GM23338 (cell line): ENCODE measurements at regions not wholly inside any gene's neighbourhood (a gene's known extent, or its start where the extent isn't known, plus 50 kb on each side); places are given as distances from the start of the nearest gene placed in this dataset.

Experiments used
- ATAC-seq: fragments of 200-7000 bp; cut with Tn5 transposase; 3 replicates; pipeline ENCODE4 v1.9.1; 2020
- DNase-seq: peaks from one replicate; pipeline ENCODE4 v3.0.0-alpha.2; 2015; ENCODE audit warnings: low spot score
- H2AFZ ChIP-seq: fragments of 200-600 bp; sonication (generic); 2 replicates; pipeline ENCODE4 v1.8.0; 2016; ENCODE audit warnings: antibody characterized with exemption, mild to moderate bottlenecking, moderate library complexity
- H3F3A ChIP-seq: fragments of 200-600 bp; sonication (generic); replicated peaks from 2 replicates; pipeline ENCODE4 v1.8.0; 2017; ENCODE audit warnings: antibody characterized with exemption, mixed run types, low read depth
- H3K27ac ChIP-seq: fragments of 200-600 bp; sonication (generic); 2 replicates; pipeline ENCODE4 v1.6.1; 2016; ENCODE audit warnings: low read depth
- H3K27me3 ChIP-seq: fragments of 200-600 bp; sonication (generic); 2 replicates; pipeline ENCODE4 v1.8.0; 2016; ENCODE audit warnings: mild to moderate bottlenecking, mixed run types, moderate library complexity; ENCODE audit not compliant: insufficient read depth
- H3K36me3 ChIP-seq: fragments of 200-600 bp; sonication (generic); 2 replicates; pipeline ENCODE4 v1.8.0; 2016; ENCODE audit warnings: mild to moderate bottlenecking; ENCODE audit not compliant: insufficient read depth
- H3K4me1 ChIP-seq: fragments of 200-600 bp; sonication (generic); 2 replicates; pipeline ENCODE4 v1.8.0; 2016; ENCODE audit warnings: mild to moderate bottlenecking, moderate library complexity; ENCODE audit not compliant: insufficient read depth
- H3K4me2 ChIP-seq: fragments of 200-600 bp; sonication (generic); 2 replicates; pipeline ENCODE4 v1.7.1; 2017; ENCODE audit warnings: mixed run types
- H3K4me3 ChIP-seq: fragments of 200-600 bp; sonication (generic); 2 replicates; pipeline ENCODE4 v1.6.1; 2016; ENCODE audit warnings: mixed run types
- H3K79me2 ChIP-seq: fragments of 200-600 bp; sonication (generic); replicated peaks from 2 replicates; pipeline ENCODE4 v1.8.0; 2017; ENCODE audit warnings: mild to moderate bottlenecking; ENCODE audit not compliant: insufficient read depth
- H3K9me2 ChIP-seq: fragments of 200-600 bp; sonication (generic); 2 replicates; pipeline ENCODE4 v1.8.0; 2017; ENCODE audit not compliant: insufficient read depth
- H4K20me1 ChIP-seq: fragments of 200-600 bp; sonication (generic); replicated peaks from 2 replicates; pipeline ENCODE4 v1.8.0; 2017; ENCODE audit warnings: mild to moderate bottlenecking; ENCODE audit not compliant: insufficient read depth
- H3K27ac Mint-ChIP-seq: 2 replicates; pipeline ENCODE4 v1.8.0; 2020; ENCODE audit warnings: inconsistent platforms, mild to moderate bottlenecking, moderate library complexity, mixed read lengths
- H3K27me3 Mint-ChIP-seq: 3 replicates; pipeline ENCODE4 v1.8.0; 2022; ENCODE audit warnings: low read depth, mild to moderate bottlenecking, moderate library complexity, mixed read lengths, inconsistent platforms; ENCODE audit not compliant: insufficient read depth, poor library complexity
- H3K36me3 Mint-ChIP-seq: 3 replicates; pipeline ENCODE4 v1.8.0; 2021; ENCODE audit warnings: low read depth, mild to moderate bottlenecking, inconsistent platforms, moderate library complexity, mixed read lengths
- H3K4me1 Mint-ChIP-seq: 3 replicates; pipeline ENCODE4 v1.8.0; 2020; ENCODE audit warnings: mild to moderate bottlenecking, inconsistent platforms, mixed read lengths
- H3K4me3 Mint-ChIP-seq: 3 replicates; pipeline ENCODE4 v1.8.0; 2021; ENCODE audit warnings: moderate library complexity, mild to moderate bottlenecking, inconsistent platforms, mixed read lengths
- H3K9me3 Mint-ChIP-seq: 3 replicates; pipeline ENCODE4 v1.8.0; 2020; ENCODE audit warnings: moderate library complexity, mild to moderate bottlenecking, inconsistent platforms, mixed read lengths
- EZH2 ChIP-seq: fragments of 200-600 bp; sonication (generic); IDR thresholded peaks from one replicate; pipeline ENCODE4 v1.8.0; 2017; ENCODE audit warnings: antibody characterized with exemption, mild to moderate bottlenecking, low read depth; ENCODE audit not compliant: unreplicated experiment
- EZH2phosphoT487 ChIP-seq: fragments of 200-600 bp; sonication (generic); IDR thresholded peaks from one replicate; pipeline ENCODE4 v1.8.1; 2018; ENCODE audit warnings: antibody characterized with exemption; ENCODE audit not compliant: unreplicated experiment
- POLR2AphosphoS5 ChIP-seq: IDR thresholded peaks from 2 replicates; pipeline ENCODE4 v1.6.1; 2016; ENCODE audit warnings: antibody characterized with exemption, low read depth
- ZNF114 ChIP-seq: fragments of 250-450 bp; sonication (Bioruptor Pico); IDR thresholded peaks from 2 replicates; pipeline ENCODE4 v1.5.0; 2020; ENCODE audit warnings: mild to moderate bottlenecking, moderate library complexity
- ZNF331 ChIP-seq: fragments of 250-450 bp; sonication (Bioruptor Pico); IDR thresholded peaks from 2 replicates; pipeline ENCODE4 v1.5.0; 2020; ENCODE audit warnings: low read depth, mild to moderate bottlenecking, moderate library complexity
- TF ChIP-seq, protein P1 (sequence below), 2 experiments: fragments of 200-600 bp in 1 of 2; sonication (generic) in 1 of 2; conservative IDR thresholded peaks; 2 replicates each; pipeline versions ENCODE4 v1.5.1 to v1.6.1; 2016 to 2017; ENCODE audit warnings: antibody characterized with exemption in 2 of 2, low read depth in 2 of 2, mild to moderate bottlenecking in 2 of 2, moderate library complexity in 1 of 2
- TF ChIP-seq, protein P2 (sequence below): fragments of 250-450 bp; sonication (Bioruptor Pico); IDR thresholded peaks from 2 replicates; pipeline ENCODE4 v1.5.0; 2020; ENCODE audit warnings: mild to moderate bottlenecking, moderate library complexity

DNA sequence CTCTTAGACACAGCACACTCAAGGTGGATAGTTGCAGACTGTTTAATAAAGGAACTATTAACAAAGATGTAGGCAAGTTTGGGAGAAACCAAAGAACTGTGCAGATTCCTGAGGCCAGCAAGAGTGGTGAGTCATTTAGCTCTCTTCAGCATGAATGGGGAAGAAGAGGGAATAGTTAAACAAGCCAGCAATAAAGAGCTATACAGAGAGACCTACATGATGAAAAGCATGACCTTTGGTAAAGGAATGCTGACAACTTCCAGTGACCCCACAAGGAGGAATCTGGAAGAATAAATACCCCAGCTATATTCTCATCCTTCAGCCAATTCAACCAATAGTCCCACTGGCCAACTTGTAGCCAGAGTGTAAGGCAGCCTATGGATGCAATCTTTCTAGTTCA, 706.0 kb upstream of the GRAMD2B start:
- ATAC-seq (no peak), DNase-seq (no peak)
- Histone ChIP-seq H3F3A (no peaks in the 10 kb centered on the region), H2AFZ (no peak overlapping the region), H3K27me3 (no peaks in the 10 kb centered on the region), H3K4me1 (peaks cover 10% of the 10 kb centered on the region; the same call in 1 of the 2 replicates), H3K9me2 (no peaks in the 10 kb centered on the region), H3K27ac (no peak overlapping the region), H4K20me1 (no peaks in the 10 kb centered on the region), H3K36me3 (no peaks in the 10 kb centered on the region), H3K4me3 (no peak overlapping the region), H3K79me2 (no peaks in the 10 kb centered on the region), H3K4me2 (no peak overlapping the region)
- Mint-ChIP-seq H3K4me3 (no peak overlapping the region), H3K27me3 (no peaks in the 10 kb centered on the region), H3K27ac (no peak overlapping the region), H3K9me3 (no peaks in the 10 kb centered on the region; the same call in 2 of the 3 replicates), H3K4me1 (peaks cover 10% of the 10 kb centered on the region; the same call in 2 of the 3 replicates), H3K36me3 (no peaks in the 10 kb centered on the region)
- TF ChIP-seq ZNF114 = no peak
- TF ChIP-seq, protein P1, sequence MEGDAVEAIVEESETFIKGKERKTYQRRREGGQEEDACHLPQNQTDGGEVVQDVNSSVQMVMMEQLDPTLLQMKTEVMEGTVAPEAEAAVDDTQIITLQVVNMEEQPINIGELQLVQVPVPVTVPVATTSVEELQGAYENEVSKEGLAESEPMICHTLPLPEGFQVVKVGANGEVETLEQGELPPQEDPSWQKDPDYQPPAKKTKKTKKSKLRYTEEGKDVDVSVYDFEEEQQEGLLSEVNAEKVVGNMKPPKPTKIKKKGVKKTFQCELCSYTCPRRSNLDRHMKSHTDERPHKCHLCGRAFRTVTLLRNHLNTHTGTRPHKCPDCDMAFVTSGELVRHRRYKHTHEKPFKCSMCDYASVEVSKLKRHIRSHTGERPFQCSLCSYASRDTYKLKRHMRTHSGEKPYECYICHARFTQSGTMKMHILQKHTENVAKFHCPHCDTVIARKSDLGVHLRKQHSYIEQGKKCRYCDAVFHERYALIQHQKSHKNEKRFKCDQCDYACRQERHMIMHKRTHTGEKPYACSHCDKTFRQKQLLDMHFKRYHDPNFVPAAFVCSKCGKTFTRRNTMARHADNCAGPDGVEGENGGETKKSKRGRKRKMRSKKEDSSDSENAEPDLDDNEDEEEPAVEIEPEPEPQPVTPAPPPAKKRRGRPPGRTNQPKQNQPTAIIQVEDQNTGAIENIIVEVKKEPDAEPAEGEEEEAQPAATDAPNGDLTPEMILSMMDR (conservative IDR thresholded peaks at IDR 0.05; ENCODE audit: low read depth in 2 of 2) = no peak
- no peak for TF ChIP-seq EZH2
- no peak for TF ChIP-seq ZNF331
- no peak for TF ChIP-seq EZH2phosphoT487
- TF ChIP-seq, protein P2, sequence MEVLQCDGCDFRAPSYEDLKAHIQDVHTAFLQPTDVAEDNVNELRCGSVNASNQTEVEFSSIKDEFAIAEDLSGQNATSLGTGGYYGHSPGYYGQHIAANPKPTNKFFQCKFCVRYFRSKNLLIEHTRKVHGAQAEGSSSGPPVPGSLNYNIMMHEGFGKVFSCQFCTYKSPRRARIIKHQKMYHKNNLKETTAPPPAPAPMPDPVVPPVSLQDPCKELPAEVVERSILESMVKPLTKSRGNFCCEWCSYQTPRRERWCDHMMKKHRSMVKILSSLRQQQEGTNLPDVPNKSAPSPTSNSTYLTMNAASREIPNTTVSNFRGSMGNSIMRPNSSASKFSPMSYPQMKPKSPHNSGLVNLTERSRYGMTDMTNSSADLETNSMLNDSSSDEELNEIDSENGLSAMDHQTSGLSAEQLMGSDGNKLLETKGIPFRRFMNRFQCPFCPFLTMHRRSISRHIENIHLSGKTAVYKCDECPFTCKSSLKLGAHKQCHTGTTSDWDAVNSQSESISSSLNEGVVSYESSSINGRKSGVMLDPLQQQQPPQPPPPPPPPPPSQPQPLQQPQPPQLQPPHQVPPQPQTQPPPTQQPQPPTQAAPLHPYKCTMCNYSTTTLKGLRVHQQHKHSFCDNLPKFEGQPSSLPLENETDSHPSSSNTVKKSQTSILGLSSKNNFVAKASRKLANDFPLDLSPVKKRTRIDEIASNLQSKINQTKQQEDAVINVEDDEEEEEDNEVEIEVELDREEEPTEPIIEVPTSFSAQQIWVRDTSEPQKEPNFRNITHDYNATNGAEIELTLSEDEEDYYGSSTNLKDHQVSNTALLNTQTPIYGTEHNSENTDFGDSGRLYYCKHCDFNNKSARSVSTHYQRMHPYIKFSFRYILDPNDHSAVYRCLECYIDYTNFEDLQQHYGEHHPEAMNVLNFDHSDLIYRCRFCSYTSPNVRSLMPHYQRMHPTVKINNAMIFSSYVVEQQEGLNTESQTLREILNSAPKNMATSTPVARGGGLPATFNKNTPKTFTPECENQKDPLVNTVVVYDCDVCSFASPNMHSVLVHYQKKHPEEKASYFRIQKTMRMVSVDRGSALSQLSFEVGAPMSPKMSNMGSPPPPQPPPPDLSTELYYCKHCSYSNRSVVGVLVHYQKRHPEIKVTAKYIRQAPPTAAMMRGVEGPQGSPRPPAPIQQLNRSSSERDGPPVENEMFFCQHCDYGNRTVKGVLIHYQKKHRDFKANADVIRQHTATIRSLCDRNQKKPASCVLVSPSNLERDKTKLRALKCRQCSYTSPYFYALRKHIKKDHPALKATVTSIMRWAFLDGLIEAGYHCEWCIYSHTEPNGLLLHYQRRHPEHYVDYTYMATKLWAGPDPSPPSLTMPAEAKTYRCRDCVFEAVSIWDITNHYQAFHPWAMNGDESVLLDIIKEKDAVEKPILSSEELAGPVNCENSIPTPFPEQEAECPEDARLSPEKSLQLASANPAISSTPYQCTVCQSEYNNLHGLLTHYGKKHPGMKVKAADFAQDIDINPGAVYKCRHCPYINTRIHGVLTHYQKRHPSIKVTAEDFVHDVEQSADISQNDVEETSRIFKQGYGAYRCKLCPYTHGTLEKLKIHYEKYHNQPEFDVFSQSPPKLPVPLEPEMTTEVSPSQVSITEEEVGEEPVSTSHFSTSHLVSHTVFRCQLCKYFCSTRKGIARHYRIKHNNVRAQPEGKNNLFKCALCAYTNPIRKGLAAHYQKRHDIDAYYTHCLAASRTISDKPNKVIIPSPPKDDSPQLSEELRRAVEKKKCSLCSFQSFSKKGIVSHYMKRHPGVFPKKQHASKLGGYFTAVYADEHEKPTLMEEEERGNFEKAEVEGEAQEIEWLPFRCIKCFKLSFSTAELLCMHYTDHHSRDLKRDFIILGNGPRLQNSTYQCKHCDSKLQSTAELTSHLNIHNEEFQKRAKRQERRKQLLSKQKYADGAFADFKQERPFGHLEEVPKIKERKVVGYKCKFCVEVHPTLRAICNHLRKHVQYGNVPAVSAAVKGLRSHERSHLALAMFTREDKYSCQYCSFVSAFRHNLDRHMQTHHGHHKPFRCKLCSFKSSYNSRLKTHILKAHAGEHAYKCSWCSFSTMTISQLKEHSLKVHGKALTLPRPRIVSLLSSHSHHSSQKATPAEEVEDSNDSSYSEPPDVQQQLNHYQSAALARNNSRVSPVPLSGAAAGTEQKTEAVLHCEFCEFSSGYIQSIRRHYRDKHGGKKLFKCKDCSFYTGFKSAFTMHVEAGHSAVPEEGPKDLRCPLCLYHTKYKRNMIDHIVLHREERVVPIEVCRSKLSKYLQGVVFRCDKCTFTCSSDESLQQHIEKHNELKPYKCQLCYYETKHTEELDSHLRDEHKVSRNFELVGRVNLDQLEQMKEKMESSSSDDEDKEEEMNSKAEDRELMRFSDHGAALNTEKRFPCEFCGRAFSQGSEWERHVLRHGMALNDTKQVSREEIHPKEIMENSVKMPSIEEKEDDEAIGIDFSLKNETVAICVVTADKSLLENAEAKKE (CRISPR knock-in tag) = no peak
- TF ChIP-seq POLR2AphosphoS5 = no peak
